Skeletal muscle satellite cell (primary cell): ENCODE measurements at regions not wholly inside any gene's neighbourhood (a gene's known extent, or its start where the extent isn't known, plus 50 kb on each side); places are given as distances from the start of the nearest gene placed in this dataset.

Experiments used
- H3K27me3 ChIP-seq: 2 replicates; pipeline ENCODE4 v1.7.0; 2013; ENCODE audit warnings: low read length; ENCODE audit not compliant: control insufficient read depth, insufficient read depth
- H3K36me3 ChIP-seq: 2 replicates; pipeline ENCODE4 v1.7.0; 2013; ENCODE audit warnings: mild to moderate bottlenecking, control low read depth, low read length; ENCODE audit not compliant: insufficient read depth
- H3K4me1 ChIP-seq: 2 replicates; pipeline ENCODE4 v1.7.0; 2013; ENCODE audit warnings: low read length; ENCODE audit not compliant: control insufficient read depth, insufficient read depth
- H3K4me2 ChIP-seq: 2 replicates; pipeline ENCODE4 v1.7.0; 2013; ENCODE audit warnings: mild to moderate bottlenecking, low read length
- H3K4me3 ChIP-seq: 2 replicates; pipeline ENCODE4 v1.7.0; 2013; ENCODE audit warnings: low read length
- H3K9ac ChIP-seq: 2 replicates; pipeline ENCODE4 v1.7.0; 2013; ENCODE audit warnings: mild to moderate bottlenecking, low read depth, low read length, moderate library complexity
- H3K9me3 ChIP-seq: replicated peaks from 2 replicates; pipeline ENCODE4 v1.7.0; 2013; ENCODE audit warnings: mild to moderate bottlenecking, control low read depth, low read length

GRCh38 chr13:111470933-111471332, 150.5 kb downstream of the TEX29 start:
- no peak overlapping the region for H3K9ac ChIP-seq
- H3K4me1 ChIP-seq = no peaks in the 10 kb centered on the region
- H3K4me2 ChIP-seq = no peak overlapping the region
- no peaks in the 10 kb centered on the region for H3K36me3 ChIP-seq
- peaks cover 4% of the 10 kb centered on the region for H3K9me3 ChIP-seq
- H3K27me3 ChIP-seq = no peaks in the 10 kb centered on the region
- H3K4me3 ChIP-seq = no peak overlapping the region

GRCh38 chr13:111472083-111472482, 151.6 kb downstream of the TEX29 start:
- Histone ChIP-seq H3K4me2 (no peak overlapping the region), H3K27me3 (no peaks in the 10 kb centered on the region), H3K4me1 (no peaks in the 10 kb centered on the region), H3K4me3 (no peak overlapping the region), H3K36me3 (no peaks in the 10 kb centered on the region), H3K9me3 (peaks cover 4% of the 10 kb centered on the region), H3K9ac (no peak overlapping the region)

- Histone ChIP-seq H3K27me3 (no peaks in the 10 kb centered on the region), H3K36me3 (no peaks in the 10 kb centered on the region), H3K9me3 (peaks cover 1% of the 10 kb centered on the region)
These were observed 152.4 kb downstream of the TEX29 start for GRCh38 chr13:111472559-111473460.

GRCh38 chr13:111474136-111475002, 153.9 kb downstream of the TEX29 start:
- H3K4me3 ChIP-seq = no peak overlapping the region
- H3K4me1 ChIP-seq = no peaks in the 10 kb centered on the region
- no peaks in the 10 kb centered on the region for H3K36me3 ChIP-seq
- no peaks in the 10 kb centered on the region for H3K27me3 ChIP-seq
- H3K9me3 ChIP-seq = no peaks in the 10 kb centered on the region
- no peak overlapping the region for H3K9ac ChIP-seq
- no peak overlapping the region for H3K4me2 ChIP-seq

More at GRCh38 chr13:111472559-111473460, 152.4 kb downstream of the TEX29 start:
- no peak overlapping the region for H3K4me3 ChIP-seq
- H3K9ac ChIP-seq = no peak overlapping the region
- no peak overlapping the region for H3K4me2 ChIP-seq
- H3K4me1 ChIP-seq = no peaks in the 10 kb centered on the region

- no peaks in the 10 kb centered on the region for H3K9me3 ChIP-seq
- no peaks in the 10 kb centered on the region for H3K36me3 ChIP-seq
- H3K4me3 ChIP-seq = no peak overlapping the region
- H3K4me2 ChIP-seq = no peak overlapping the region
- H3K4me1 ChIP-seq = no peaks in the 10 kb centered on the region
- H3K9ac ChIP-seq = no peak overlapping the region
- H3K27me3 ChIP-seq = no peaks in the 10 kb centered on the region
These were observed 155.0 kb downstream of the TEX29 start for GRCh38 chr13:111475488-111475887.

- H3K9me3 ChIP-seq = no peaks in the 10 kb centered on the region
- H3K9ac ChIP-seq = no peak overlapping the region
- no peak overlapping the region for H3K4me2 ChIP-seq
- no peaks in the 10 kb centered on the region for H3K27me3 ChIP-seq
- H3K36me3 ChIP-seq = no peaks in the 10 kb centered on the region
- H3K4me3 ChIP-seq = no peak overlapping the region
- no peaks in the 10 kb centered on the region for H3K4me1 ChIP-seq
These were observed 155.8 kb downstream of the TEX29 start for GRCh38 chr13:111476197-111476596.

GRCh38 chr13:111479412-111479811, 159.0 kb downstream of the TEX29 start:
- Histone ChIP-seq H3K4me1 (no peaks in the 10 kb centered on the region), H3K4me2 (no peak overlapping the region), H3K27me3 (no peaks in the 10 kb centered on the region), H3K4me3 (no peak overlapping the region), H3K36me3 (no peaks in the 10 kb centered on the region), H3K9ac (no peak overlapping the region), H3K9me3 (no peaks in the 10 kb centered on the region)

GRCh38 chr13:111480503-111480902, 160.1 kb downstream of the TEX29 start:
- Histone ChIP-seq H3K36me3 (no peaks in the 10 kb centered on the region), H3K27me3 (no peaks in the 10 kb centered on the region), H3K9me3 (no peaks in the 10 kb centered on the region), H3K4me3 (no peak overlapping the region), H3K4me2 (no peak overlapping the region), H3K9ac (no peak overlapping the region), H3K4me1 (no peaks in the 10 kb centered on the region)

- Histone ChIP-seq H3K9ac (no peak overlapping the region), H3K9me3 (no peaks in the 10 kb centered on the region), H3K4me1 (no peaks in the 10 kb centered on the region), H3K36me3 (no peaks in the 10 kb centered on the region), H3K4me2 (no peak overlapping the region), H3K4me3 (no peak overlapping the region), H3K27me3 (no peaks in the 10 kb centered on the region)
These were observed 160.5 kb downstream of the TEX29 start for GRCh38 chr13:111480976-111481375.

GRCh38 chr13:111482126-111482525, 161.7 kb downstream of the TEX29 start:
- no peaks in the 10 kb centered on the region for H3K4me1 ChIP-seq
- no peak overlapping the region for H3K4me2 ChIP-seq
- no peak overlapping the region for H3K4me3 ChIP-seq
- H3K9ac ChIP-seq = no peak overlapping the region
- H3K36me3 ChIP-seq = no peaks in the 10 kb centered on the region
- peaks cover 3% of the 10 kb centered on the region for H3K9me3 ChIP-seq
- no peaks in the 10 kb centered on the region for H3K27me3 ChIP-seq

GRCh38 chr13:111482806-111483620, 162.6 kb downstream of the TEX29 start:
- Histone ChIP-seq H3K9me3 (peaks cover 7% of the 10 kb centered on the region), H3K36me3 (no peaks in the 10 kb centered on the region), H3K4me2 (no peak overlapping the region), H3K4me3 (no peak overlapping the region), H3K27me3 (no peaks in the 10 kb centered on the region), H3K4me1 (no peaks in the 10 kb centered on the region), H3K9ac (no peak overlapping the region)
